Left renal pelvis (tissue), 4 donors: ENCODE measurements at regions not wholly inside any gene's neighbourhood (a gene's known extent, or its start where the extent isn't known, plus 50 kb on each side); places are given as distances from the start of the nearest gene placed in this dataset.

Source experiments
- DNase-seq, 4 donors: peaks; one replicate each; pipeline ENCODE4 v3.0.0-alpha.2; 2013; ENCODE audit warnings: low read depth in 4 of 4, low spot score in 3 of 4

DNA sequence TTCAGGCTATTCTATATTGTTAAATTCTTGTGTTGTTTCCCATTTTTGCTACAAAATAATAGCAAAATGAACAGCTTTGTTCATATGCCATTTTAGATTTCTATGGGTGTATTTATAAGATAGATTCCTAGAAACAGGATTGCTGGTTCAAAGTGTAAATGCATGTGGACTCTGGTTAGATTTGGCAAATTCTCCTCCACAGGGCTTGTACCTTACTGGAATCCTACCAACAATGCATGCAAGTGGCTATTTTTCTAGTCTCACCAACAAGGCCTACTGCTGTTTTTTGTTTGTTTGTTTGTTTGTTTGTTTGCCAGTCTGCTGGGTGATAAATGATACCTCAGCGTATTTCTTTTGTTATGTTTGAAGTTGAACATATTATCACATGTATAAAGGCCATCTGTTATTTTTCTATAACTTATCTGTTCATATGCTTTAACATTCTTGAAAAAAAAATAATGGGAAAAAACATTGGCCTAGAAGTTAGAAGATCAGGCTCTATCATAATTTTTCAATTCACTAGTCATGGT lies 87.1 kb upstream of the AHR start:
- DNase-seq, result no peak

DNA sequence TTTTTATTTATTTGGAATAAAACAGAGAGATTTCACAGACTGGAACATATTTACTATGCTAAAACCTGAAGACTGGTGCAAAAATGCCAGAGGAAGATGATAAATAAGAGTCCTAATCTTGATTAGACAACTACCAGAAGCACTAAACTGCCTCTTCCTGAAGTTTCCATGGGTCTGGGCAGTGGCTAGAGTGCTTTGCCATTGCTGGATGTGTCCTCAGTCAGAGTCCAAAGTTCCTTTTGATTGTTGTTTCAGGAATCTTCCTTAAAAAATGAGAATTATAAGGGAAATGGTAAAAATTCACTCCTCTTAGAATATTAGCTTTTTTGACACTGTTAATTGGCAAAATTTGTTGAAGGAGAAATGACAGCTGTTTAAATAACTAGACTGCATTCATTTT lies 86.3 kb upstream of the AHR start:
- no peak for DNase-seq

DNA sequence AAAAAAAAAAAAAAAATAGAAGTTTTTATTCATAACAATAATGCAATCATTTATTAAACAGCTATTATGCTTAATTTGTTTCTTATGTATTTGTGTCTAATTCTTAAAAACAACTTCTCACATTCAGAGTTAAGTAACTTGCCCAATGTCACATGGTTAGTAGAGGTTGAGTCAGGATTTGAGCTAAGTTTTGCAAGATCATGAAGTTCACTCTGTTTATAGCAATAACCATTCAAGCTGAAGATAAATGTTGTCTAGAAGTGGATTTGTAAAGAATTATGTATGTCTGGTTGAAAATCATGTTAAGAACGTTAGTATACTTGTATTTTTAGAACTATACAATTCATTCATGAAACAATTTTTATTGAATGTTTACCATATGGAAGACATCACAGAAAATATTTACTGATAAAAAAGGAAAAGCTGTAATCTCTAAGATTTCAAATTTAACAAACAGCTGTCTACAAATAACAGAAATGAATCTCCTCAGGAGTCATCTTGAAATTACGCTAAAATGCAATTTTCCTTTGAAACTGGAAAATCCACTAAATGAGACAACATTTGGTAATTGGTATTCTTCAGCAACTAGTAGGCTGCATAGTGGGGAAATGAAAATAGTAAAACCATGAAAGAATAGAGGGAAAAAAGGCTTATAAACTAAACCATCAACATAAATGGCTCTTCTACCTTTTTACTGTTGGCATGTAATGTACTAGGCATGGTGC lies 70.5 kb upstream of the AHR start:
- no peak for DNase-seq

DNA sequence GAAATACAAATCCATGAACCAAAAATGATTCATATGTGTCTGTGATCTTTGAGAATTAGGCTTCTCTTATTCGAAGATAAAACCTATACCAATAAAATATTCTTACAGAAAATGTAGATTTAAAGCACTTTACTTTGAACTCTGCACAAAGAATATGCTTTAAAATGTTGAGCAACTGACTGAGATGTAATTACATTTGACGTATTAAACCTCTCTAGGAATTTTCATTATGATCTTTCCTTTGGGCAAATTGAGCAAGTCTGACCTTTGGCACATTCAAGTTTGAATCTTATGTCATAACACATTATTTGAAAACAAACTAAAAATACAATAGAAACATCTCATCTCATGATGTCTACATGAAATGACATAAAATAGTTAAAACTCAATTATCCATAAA lies 69.2 kb upstream of the AHR start:
- DNase-seq, result no peak

DNA sequence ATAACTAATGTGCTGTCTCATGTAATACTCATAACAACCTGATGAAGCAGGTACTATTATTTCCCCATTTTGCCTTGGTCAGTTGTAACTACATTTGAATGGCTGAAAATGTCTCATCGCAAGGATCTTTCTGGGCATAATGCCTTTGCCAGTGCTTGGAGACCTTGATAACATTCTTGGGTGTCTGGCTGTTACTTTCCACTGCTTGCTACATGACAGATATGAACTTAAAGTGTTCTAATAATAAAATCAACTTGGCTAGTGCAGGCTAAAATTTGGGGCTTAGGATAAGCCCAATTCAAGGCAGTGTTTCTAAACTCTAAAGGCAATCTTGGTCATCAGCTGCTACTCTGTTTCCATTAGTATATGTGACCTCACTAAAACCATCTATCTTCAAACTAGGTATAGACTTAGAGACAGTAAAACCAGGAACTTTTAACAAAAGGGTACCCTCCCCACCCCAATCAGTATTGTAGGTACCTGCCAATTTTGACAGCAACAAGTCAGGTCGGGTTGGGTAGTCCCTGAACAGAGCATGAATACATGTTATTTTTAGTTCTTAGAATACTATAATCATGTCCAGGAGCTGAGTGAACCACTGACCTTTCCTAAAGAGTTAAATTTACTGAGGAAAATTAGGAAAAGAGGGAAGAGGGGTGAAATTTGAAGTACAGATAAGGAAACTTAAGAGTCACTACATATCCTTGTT lies 68.2 kb upstream of the AHR start:
- no peak for DNase-seq

DNA sequence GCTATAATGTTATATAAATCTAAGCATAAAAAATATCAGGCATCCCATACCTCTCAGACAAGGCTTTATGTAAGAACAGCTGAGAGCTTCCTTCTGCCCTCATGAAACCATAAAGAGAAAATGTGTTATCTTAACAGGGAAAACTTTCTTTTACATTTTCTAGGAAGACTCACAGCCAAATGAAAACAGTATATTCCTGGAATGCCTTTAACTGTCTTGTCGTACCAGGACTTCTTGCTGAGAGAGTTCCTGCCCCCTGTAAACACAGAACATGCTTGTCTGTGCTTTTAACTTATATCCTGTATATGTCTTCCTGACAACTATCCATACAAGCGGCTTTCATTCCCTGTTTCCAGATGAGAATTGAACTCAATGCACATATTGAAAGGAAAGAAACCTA lies 64.8 kb upstream of the AHR start:
- DNase-seq, result no peak

DNA sequence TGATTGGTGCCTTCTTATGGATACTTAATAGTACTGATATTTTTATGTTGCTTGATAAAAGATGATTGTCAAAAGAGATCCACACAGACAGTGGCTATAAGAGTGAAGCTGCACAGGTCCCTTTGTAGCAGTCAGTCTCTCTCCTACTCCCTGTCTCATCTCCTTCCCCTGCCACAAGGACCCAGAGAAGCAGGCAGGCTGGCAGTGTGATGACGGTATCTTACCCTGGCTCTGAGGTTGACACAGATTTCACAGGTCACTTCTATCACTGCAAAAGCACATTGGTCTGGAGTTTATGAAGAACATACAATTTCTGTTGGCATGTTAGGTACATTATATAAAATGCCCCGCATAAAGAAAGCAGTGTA lies 64.4 kb upstream of the AHR start:
- DNase-seq, result no peak

DNA sequence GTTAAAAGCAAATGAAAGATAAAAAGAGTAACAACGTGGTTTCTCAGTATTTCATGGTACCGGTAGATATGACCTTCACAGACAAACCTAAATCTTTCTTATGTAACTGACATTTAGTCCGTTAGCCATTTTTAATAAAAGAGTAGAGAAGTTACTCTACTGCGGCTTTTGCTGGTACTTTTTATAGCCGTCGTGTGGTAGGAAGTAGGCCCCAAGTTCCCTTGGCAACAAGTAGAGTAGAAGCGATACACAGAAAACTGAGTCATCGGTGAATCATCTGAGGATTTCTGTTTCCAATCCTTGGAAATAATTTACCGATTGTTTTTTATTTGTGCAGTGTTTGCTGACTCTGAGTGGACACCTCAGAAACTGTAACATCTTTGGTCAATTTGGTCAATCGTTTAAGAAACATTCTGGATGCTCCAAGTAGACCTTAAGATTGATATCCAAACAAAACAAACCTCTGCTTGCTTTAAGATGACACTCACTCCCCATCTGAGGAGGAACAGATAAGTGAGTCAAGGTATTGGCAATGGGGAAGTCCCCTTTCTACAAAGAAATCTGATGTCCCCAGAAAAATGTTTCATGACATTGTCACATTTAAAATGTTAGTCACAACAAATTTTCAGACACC lies 63.9 kb upstream of the AHR start:
- no peak for DNase-seq

DNA sequence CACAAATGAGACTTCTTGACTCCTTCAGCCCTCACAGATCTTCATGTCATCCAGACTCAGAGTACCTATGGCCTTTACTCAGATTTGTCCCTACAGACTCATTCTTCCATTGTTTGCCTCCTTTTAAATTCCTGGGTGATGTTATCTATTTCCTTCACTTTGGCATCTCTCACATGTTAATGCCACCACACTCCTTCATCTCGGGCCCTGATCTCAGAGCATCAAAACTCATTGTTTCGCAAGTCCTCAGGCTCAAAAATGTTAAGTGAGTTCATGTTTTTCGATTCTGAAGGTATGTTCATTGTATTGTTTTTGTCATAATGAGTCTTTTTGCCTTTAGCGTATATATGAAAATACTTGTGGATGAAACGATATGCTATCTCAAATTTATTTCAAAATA lies 62.3 kb upstream of the AHR start:
- no peak for DNase-seq

DNA sequence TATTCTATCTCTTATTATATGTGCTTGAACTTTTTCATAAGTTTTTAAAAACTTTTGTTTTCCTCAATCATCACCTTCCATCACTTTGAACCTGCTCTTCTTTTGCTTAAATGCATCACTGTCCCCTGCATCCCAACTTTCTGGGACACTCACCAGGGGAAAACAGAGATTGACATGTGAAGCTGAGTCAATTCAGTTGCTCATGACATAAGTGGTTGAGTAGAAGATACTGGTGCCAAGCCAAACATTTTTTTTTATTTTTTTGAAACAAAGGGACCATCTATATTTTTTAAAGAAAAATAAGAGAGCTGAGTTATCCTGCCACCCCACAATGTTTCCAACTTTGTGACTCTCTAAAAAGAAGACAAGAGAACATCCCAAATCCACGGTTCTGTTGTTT lies 61.8 kb upstream of the AHR start:
- no peak for DNase-seq

DNA sequence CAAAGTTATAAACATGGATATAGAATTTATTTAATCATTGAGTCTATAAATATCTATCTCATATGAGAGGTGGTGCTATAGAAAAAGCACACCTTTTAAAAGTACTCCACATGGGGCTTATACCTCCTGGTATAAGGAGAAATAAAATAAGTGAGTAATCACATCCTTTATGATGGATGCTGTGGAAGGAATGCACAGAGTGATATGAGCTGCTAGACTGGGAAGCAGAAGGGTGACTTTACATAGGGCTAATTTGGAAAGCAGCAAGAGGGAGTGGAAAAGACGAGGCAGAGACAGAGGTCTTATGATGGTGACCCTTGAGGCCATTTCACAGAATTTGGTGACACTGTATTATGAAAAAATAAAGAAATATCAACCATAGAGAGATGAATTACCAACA lies 59.4 kb upstream of the AHR start:
- DNase-seq, result no peak

DNA sequence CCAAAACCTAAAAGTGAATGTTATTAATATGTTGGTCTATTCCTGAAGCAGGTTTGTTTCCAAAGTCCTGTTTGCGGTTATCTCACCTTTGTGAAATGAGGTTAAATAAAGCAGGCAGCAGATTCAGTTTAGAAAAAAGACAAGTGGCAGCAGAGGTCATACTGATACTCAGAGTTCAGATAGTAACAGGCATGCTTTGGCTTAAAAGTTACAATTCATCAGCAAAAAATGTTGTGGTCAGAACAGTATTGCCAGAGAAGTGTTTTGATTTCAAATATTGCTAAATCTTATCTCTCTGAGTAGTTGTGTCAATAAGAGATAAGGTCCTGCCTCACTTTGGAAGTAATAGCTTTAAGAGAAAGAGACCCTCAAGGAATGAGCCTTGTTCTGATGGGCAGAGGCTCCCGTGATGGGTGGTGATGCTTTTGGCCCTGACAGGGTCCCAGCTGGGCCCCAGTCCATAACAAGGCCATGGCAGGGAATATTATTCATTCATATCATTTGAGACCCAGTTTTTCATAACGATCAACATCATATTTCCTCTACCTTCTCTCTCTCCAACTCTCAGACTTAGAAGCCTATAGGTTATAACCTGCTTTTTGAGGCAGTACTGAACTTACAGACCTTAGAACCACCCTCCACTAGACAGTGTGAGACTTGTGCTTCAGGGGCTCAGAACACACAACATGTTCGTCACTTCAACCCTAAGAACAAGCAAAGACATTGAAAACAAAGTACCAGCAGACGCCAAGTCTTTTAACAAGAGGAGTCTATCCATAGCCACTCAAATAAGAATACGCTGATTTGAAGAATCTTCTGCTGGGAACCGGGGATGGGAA lies 58.5 kb upstream of the AHR start:
- no peak for DNase-seq

DNA sequence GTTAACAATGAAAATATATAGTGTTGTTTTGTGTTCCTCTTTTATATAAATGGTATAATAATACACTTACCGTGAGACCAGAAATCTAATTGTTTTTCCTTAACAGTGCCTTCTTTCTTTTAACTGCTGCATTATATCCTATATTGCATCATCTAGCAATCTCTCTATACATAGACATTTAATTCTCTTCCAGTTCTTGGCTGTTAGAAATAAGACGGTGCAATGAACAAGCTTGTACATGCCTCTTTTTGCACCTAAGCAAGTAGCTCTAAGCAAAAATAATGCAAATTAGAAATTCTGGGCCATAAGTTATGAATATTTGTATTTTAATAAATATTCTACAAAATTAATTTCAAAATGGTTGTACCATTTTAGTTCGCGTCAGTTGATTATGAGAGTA lies 55.9 kb upstream of the AHR start:
- no peak for DNase-seq

DNA sequence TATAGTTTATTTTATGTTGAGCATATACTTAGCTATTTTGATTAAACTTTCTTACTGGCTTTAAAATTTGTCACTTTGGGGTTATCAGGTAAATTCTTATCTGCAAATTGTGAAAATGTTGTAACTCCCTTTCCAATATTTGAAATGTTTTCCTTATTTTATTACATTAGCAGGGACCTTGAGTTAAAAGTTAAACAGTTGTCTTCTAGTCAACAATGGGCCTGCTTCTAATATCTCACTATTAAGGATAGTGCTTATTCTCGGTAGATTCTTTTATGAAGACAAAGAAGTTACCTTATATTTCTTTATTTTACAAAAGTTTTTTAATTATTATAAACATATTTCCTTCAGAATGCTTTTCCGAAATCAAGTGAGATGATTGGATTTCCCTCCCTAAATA lies 53.7 kb upstream of the AHR start:
- DNase-seq, result no peak

DNA sequence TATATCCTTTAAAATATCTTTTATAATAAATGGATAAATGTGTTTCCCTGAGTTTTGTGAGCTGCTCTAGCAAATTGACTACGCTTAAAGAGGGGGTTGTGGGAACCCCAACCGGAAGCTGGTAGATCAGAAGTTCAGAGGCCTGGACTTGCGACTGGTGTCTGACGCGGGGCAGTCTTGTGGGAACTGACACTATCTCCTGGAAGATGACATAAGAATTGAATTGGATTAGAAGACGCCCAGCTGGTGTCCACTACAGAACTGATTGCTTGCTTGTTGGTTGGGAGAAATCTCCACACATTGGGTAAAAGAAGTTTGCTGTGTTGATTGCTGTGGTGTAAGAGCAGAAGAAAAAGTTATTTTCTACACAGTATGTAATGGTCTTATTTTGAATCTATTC lies 51.1 kb upstream of the AHR start:
- no peak for DNase-seq

DNA sequence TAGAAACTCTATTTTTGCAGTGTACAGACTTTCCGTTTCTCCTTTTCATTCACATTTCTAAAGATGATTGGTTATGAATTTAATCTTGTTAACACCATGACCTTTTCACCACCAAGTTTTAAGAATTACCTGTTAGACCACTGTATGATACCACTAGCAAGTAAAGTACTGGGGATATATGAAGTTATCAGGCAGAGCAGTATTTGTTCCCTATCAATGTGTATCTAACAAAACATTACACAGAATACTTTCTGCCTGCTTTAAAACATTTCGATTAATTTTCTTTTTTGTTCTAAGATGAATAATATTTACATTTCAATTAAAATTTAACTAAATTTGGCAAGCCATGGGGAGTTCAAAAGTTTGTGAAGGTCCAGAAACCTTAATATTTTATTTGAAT lies 49.9 kb upstream of the AHR start:
- DNase-seq, result no peak
